Motor neuron (in vitro differentiated cells): ENCODE measurements at regions not wholly inside any gene's neighbourhood (a gene's known extent, or its start where the extent isn't known, plus 50 kb on each side); places are given as distances from the start of the nearest gene placed in this dataset.

Source experiments
- ATAC-seq, 8 experiments: fragments of 200-7000 bp; cut with Tn5 transposase; replicated peaks in 6 of 8; 2 replicates each; pipeline ENCODE4 v1.8.0; 2021; ENCODE audit warnings: mild to moderate bottlenecking in 8 of 8, moderate library complexity in 8 of 8
- H3K27ac ChIP-seq, 2 donors: fragments of 250-450 bp; sonication (Bioruptor Pico); 2 replicates each; pipeline ENCODE4 v1.9.0; 2021; ENCODE audit warnings: antibody characterized with exemption in 2 of 2, mild to moderate bottlenecking in 2 of 2, moderate library complexity in 1 of 2
- H3K4me1 ChIP-seq, 2 donors: fragments of 250-450 bp; sonication (Bioruptor Pico); replicated peaks in 1 of 2; 2 replicates each; pipeline ENCODE4 v1.6.1; 2021; ENCODE audit warnings: antibody characterized with exemption in 2 of 2, mild to moderate bottlenecking in 2 of 2, moderate library complexity in 1 of 2
- H3K4me3 ChIP-seq, 5 donors: fragments of 250-450 bp; sonication (Bioruptor Pico); 2 replicates each; pipeline ENCODE4 v1.9.0; 2021; ENCODE audit warnings: antibody characterized with exemption in 5 of 5, mild to moderate bottlenecking in 5 of 5, moderate library complexity in 4 of 5
- WGBS, 10 experiments: fragments of 450-650 bp; shearing (Covaris generic); methylation state at CpG; one replicate each; pipeline ENCODE4 v1.0.0; 2022; 5-methylcytosine and 5-hydroxymethylcytosine counted together
- in situ Hi-C, 9 experiments: fragments of 400-800 bp; cut with MboI; loops; one replicate each; pipeline ENCODE4 v1.15.0; 2021; ENCODE audit warnings: low sequenced_read_pairs in 9 of 9, low pct_unique_long_range_greater_than_20kb in 2 of 9; ENCODE audit not compliant: unreplicated experiment in 9 of 9

GRCh38 chr2:767440-767839 lies 90.2 kb upstream of the TMEM18 start:
- Histone ChIP-seq H3K27ac (no peak overlapping the region), H3K4me3 (no peak overlapping the region), H3K4me1 (peaks cover 0 to 5% of the 10 kb centered on the region in 2 donors)
- WGBS, 10 experiments = 28 to 100% (median 88%) methylated on average over 1 to 9 of the region's 9 CpGs; no CpG with 5 or more reads in 1 of the 10 experiments
- in situ Hi-C loops = no loop called here
- ATAC-seq = no peak

DNA sequence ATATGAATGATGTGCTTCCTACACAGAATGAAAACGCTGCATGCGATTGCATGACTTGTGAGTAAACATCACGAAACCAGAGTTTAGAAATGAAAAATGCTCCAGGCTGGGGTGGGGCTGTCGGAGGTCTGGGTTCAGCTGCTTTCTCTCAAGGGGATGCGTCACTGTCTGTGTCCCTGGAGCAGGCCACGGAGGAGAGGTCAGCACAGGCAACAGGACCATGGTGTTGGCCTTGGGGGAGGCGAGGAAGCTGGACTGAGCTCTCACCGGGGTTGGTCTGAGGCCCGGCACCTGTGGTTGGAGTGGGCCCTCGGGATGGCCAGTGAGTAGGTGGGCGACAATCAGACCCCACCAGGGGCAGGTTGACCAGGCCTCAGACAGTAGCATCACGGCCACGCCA lies 89.0 kb upstream of the TMEM18 start:
- in situ Hi-C loops = no loop called here
- no peak for ATAC-seq
- 13 to 100% (median 88%) methylated on average over 1 to 7 of the region's 13 CpGs; no CpG with 5 or more reads in 3 of the 10 experiments for WGBS, 10 experiments
- H3K27ac ChIP-seq = no peak overlapping the region
- peaks cover 0 to 11% of the 10 kb centered on the region in 2 donors for H3K4me1 ChIP-seq
- H3K4me3 ChIP-seq = no peak overlapping the region

GRCh38 chr2:765369-765768 lies 88.2 kb upstream of the TMEM18 start:
- H3K4me1 ChIP-seq = peaks cover 0 to 17% of the 10 kb centered on the region in 2 donors
- 70 to 100% (median 82%) methylated on average over 1 to 6 of the region's 6 CpGs; no CpG with 5 or more reads in 1 of the 10 experiments for WGBS, 10 experiments
- H3K27ac ChIP-seq = no peak overlapping the region
- no peak for ATAC-seq
- in situ Hi-C loops = no loop called here
- H3K4me3 ChIP-seq = no peak overlapping the region

- ATAC-seq = peak in 1 of 8 experiments; percentile 57
These were observed 86.7 kb upstream of the TMEM18 start for GRCh38 chr2:763766-764525.

DNA sequence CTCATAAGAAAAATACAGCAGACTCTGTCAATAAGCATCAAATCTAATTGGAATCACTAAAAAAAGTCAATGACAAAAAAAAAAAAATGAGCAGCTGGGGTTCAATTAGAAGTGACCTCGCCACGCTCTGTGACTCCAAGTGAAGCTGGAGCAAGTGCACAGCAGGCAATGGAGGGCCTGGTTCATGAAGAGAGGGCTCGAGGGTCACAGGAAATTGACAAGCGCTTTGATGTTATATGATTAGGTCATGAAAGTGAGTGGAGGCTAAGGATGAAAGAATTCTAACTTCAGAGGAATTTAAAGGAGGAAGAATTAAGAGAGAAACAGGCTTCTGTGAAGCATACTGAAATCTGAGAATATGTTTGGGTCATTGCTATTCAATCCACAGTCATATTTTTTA lies 85.4 kb upstream of the TMEM18 start:
- no peak overlapping the region for H3K4me3 ChIP-seq
- H3K27ac ChIP-seq = no peak overlapping the region
- no peak for ATAC-seq
- 0 to 75% (median 49%) methylated on average over 2 to 4 of the region's 4 CpGs; no CpG with 5 or more reads in 1 of the 10 experiments for WGBS, 10 experiments
- H3K4me1 ChIP-seq = peaks cover 0 to 22% of the 10 kb centered on the region in 2 donors
- in situ Hi-C loops = no loop called here

More at GRCh38 chr2:763766-764525, 86.7 kb upstream of the TMEM18 start:
- in situ Hi-C loops = no loop called here
- Histone ChIP-seq H3K4me3 (no peak overlapping the region), H3K4me1 (peaks cover 0 to 22% of the 10 kb centered on the region in 2 donors), H3K27ac (no peak overlapping the region)
- 10 to 89% (median 85%) methylated on average over 2 to 9 of the region's 16 CpGs; no CpG with 5 or more reads in 1 of the 10 experiments for WGBS, 10 experiments

GRCh38 chr2:761384-761783 lies 84.2 kb upstream of the TMEM18 start:
- Histone ChIP-seq H3K27ac (no peak overlapping the region), H3K4me1 (peaks cover 0 to 22% of the 10 kb centered on the region in 2 donors), H3K4me3 (no peak overlapping the region)
- no peak for ATAC-seq
- in situ Hi-C loops = no loop called here
- 6 to 90% (median 55%) methylated on average over 1 to 6 of the region's 6 CpGs; no CpG with 5 or more reads in 2 of the 10 experiments for WGBS, 10 experiments

- no peak overlapping the region for H3K4me3 ChIP-seq
- WGBS, 10 experiments = 31 to 100% (median 74%) methylated on average over 2 to 5 of the region's 5 CpGs
- no peak for ATAC-seq
- in situ Hi-C loops = no loop called here
- peaks cover 0 to 22% of the 10 kb centered on the region in 2 donors for H3K4me1 ChIP-seq
- H3K27ac ChIP-seq = no peak overlapping the region
These were observed 82.8 kb upstream of the TMEM18 start for GRCh38 chr2:760001-760400.

GRCh38 chr2:758073-758820 lies 81.0 kb upstream of the TMEM18 start:
- WGBS, 10 experiments = 0 to 100% (median 73%) methylated on average over 1 to 11 of the region's 13 CpGs
- ATAC-seq = no peak
- Histone ChIP-seq H3K4me3 (no peak overlapping the region), H3K27ac (no peak overlapping the region), H3K4me1 (peaks cover 0 to 22% of the 10 kb centered on the region in 2 donors)
- in situ Hi-C loops = no loop called here

DNA sequence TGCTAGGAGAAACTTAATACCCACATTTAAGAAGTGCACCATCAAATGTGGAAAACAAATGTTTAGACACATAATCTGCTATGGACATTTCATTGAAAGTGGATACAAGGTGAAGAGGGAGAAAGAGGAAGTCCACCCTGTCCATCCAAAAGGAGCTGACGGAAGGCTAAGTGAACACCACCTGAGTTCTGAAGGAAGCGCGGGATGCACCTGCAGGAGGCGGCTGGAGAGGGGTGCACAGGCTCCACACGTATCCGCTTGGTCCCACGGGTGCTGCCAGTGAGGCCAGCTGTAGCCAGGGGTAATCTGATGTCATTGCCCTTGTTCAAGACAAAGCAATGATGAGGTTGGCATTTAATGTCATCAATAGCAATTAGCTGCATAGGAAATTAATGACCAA lies 75.9 kb upstream of the TMEM18 start:
- Histone ChIP-seq H3K27ac (no peak overlapping the region), H3K4me3 (no peak overlapping the region), H3K4me1 (peaks cover 0 to 3% of the 10 kb centered on the region in 2 donors)
- WGBS, 10 experiments = 20 to 100% (median 73%) methylated on average over 1 to 7 of the region's 7 CpGs; no CpG with 5 or more reads in 4 of the 10 experiments
- ATAC-seq = no peak
- in situ Hi-C loops = no loop called here

GRCh38 chr2:751474-751873 lies 74.3 kb upstream of the TMEM18 start:
- in situ Hi-C loops = no loop called here
- peaks cover 0 to 3% of the 10 kb centered on the region in 2 donors for H3K4me1 ChIP-seq
- H3K4me3 ChIP-seq = no peak overlapping the region
- ATAC-seq = no peak
- WGBS, 10 experiments = 0 to 100% (median 51%) methylated on average over 1 to 8 of the region's 10 CpGs; no CpG with 5 or more reads in 4 of the 10 experiments
- H3K27ac ChIP-seq = no peak overlapping the region

- Histone ChIP-seq H3K4me1 (peaks cover 0 to 3% of the 10 kb centered on the region in 2 donors), H3K4me3 (no peak overlapping the region), H3K27ac (no peak overlapping the region)
- WGBS, 10 experiments = 8 to 100% (median 44%) methylated on average over 1 to 4 of the region's 5 CpGs; no CpG with 5 or more reads in 2 of the 10 experiments
- in situ Hi-C loops = no loop called here
- ATAC-seq = no peak
These were observed 73.4 kb upstream of the TMEM18 start for GRCh38 chr2:750628-751027.

GRCh38 chr2:747762-748351 lies 70.7 kb upstream of the TMEM18 start:
- no peak for ATAC-seq
- Histone ChIP-seq H3K4me3 (no peak overlapping the region), H3K27ac (no peak overlapping the region), H3K4me1 (peaks cover 0 to 3% of the 10 kb centered on the region in 2 donors)
- WGBS, 10 experiments = 28 to 100% (median 79%) methylated on average over 1 to 12 of the region's 12 CpGs
- in situ Hi-C loops = no loop called here

DNA sequence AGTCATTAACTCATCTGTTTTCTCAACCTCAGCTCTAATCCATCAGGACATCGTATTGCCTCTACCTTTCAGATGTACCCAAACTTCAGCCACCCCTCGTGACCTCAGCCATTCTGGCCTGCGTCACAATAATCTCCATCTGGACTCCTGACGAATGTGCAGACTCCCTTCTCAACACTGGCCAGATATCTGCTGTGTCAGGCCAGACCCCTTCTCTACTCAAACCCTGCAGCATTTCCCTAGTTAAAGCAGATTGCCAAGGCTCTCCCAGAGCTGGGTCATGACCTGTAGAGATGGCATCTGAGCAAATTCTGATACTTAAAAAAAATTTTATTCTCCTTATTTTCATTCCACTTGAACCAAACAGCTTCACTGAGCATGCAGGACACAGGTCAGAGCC lies 69.5 kb upstream of the TMEM18 start:
- no peak for ATAC-seq
- H3K4me3 ChIP-seq = no peak overlapping the region
- no peak overlapping the region for H3K27ac ChIP-seq
- WGBS, 10 experiments = 0 to 100% (median 81%) methylated on average over 1 to 4 of the region's 4 CpGs; no CpG with 5 or more reads in 3 of the 10 experiments
- in situ Hi-C loops = no loop called here
- peaks cover 3 to 4% of the 10 kb centered on the region in 2 donors for H3K4me1 ChIP-seq
